GM23338 (cell line): ENCODE measurements at regions not wholly inside any gene's neighbourhood (a gene's known extent, or its start where the extent isn't known, plus 50 kb on each side); places are given as distances from the start of the nearest gene placed in this dataset.
A peak's percentile ranks its signal among the peaks of the same experiment; 100 is the strongest.

Source experiments
- ATAC-seq: fragments of 200-7000 bp; cut with Tn5 transposase; 3 replicates; pipeline ENCODE4 v1.9.1; 2020
- DNase-seq: peaks from one replicate; pipeline ENCODE4 v3.0.0-alpha.2; 2015; ENCODE audit warnings: low spot score
- H2AFZ ChIP-seq: fragments of 200-600 bp; sonication (generic); 2 replicates; pipeline ENCODE4 v1.8.0; 2016; ENCODE audit warnings: antibody characterized with exemption, mild to moderate bottlenecking, moderate library complexity
- H3F3A ChIP-seq: fragments of 200-600 bp; sonication (generic); replicated peaks from 2 replicates; pipeline ENCODE4 v1.8.0; 2017; ENCODE audit warnings: antibody characterized with exemption, mixed run types, low read depth
- H3K27ac ChIP-seq: fragments of 200-600 bp; sonication (generic); 2 replicates; pipeline ENCODE4 v1.6.1; 2016; ENCODE audit warnings: low read depth
- H3K27me3 ChIP-seq: fragments of 200-600 bp; sonication (generic); 2 replicates; pipeline ENCODE4 v1.8.0; 2016; ENCODE audit warnings: mild to moderate bottlenecking, mixed run types, moderate library complexity; ENCODE audit not compliant: insufficient read depth
- H3K36me3 ChIP-seq: fragments of 200-600 bp; sonication (generic); 2 replicates; pipeline ENCODE4 v1.8.0; 2016; ENCODE audit warnings: mild to moderate bottlenecking; ENCODE audit not compliant: insufficient read depth
- H3K4me1 ChIP-seq: fragments of 200-600 bp; sonication (generic); 2 replicates; pipeline ENCODE4 v1.8.0; 2016; ENCODE audit warnings: mild to moderate bottlenecking, moderate library complexity; ENCODE audit not compliant: insufficient read depth
- H3K4me2 ChIP-seq: fragments of 200-600 bp; sonication (generic); 2 replicates; pipeline ENCODE4 v1.7.1; 2017; ENCODE audit warnings: mixed run types
- H3K4me3 ChIP-seq: fragments of 200-600 bp; sonication (generic); 2 replicates; pipeline ENCODE4 v1.6.1; 2016; ENCODE audit warnings: mixed run types
- H3K79me2 ChIP-seq: fragments of 200-600 bp; sonication (generic); replicated peaks from 2 replicates; pipeline ENCODE4 v1.8.0; 2017; ENCODE audit warnings: mild to moderate bottlenecking; ENCODE audit not compliant: insufficient read depth
- H3K9me2 ChIP-seq: fragments of 200-600 bp; sonication (generic); 2 replicates; pipeline ENCODE4 v1.8.0; 2017; ENCODE audit not compliant: insufficient read depth
- H4K20me1 ChIP-seq: fragments of 200-600 bp; sonication (generic); replicated peaks from 2 replicates; pipeline ENCODE4 v1.8.0; 2017; ENCODE audit warnings: mild to moderate bottlenecking; ENCODE audit not compliant: insufficient read depth
- H3K27ac Mint-ChIP-seq: 2 replicates; pipeline ENCODE4 v1.8.0; 2020; ENCODE audit warnings: inconsistent platforms, mild to moderate bottlenecking, moderate library complexity, mixed read lengths
- H3K27me3 Mint-ChIP-seq: 3 replicates; pipeline ENCODE4 v1.8.0; 2022; ENCODE audit warnings: low read depth, mild to moderate bottlenecking, moderate library complexity, mixed read lengths, inconsistent platforms; ENCODE audit not compliant: insufficient read depth, poor library complexity
- H3K36me3 Mint-ChIP-seq: 3 replicates; pipeline ENCODE4 v1.8.0; 2021; ENCODE audit warnings: low read depth, mild to moderate bottlenecking, inconsistent platforms, moderate library complexity, mixed read lengths
- H3K4me1 Mint-ChIP-seq: 3 replicates; pipeline ENCODE4 v1.8.0; 2020; ENCODE audit warnings: mild to moderate bottlenecking, inconsistent platforms, mixed read lengths
- H3K4me3 Mint-ChIP-seq: 3 replicates; pipeline ENCODE4 v1.8.0; 2021; ENCODE audit warnings: moderate library complexity, mild to moderate bottlenecking, inconsistent platforms, mixed read lengths
- H3K9me3 Mint-ChIP-seq: 3 replicates; pipeline ENCODE4 v1.8.0; 2020; ENCODE audit warnings: moderate library complexity, mild to moderate bottlenecking, inconsistent platforms, mixed read lengths
- CREB1 ChIP-seq: fragments of 250-450 bp; sonication (Bioruptor Pico); IDR thresholded peaks from 2 replicates; pipeline ENCODE4 v1.5.0; 2020; ENCODE audit warnings: low read depth, mild to moderate bottlenecking, moderate library complexity
- EZH2phosphoT487 ChIP-seq: fragments of 200-600 bp; sonication (generic); IDR thresholded peaks from one replicate; pipeline ENCODE4 v1.8.1; 2018; ENCODE audit warnings: antibody characterized with exemption; ENCODE audit not compliant: unreplicated experiment
- JUNB ChIP-seq: IDR thresholded peaks from one replicate; pipeline ENCODE4 v1.6.1; 2016; ENCODE audit warnings: antibody characterized with exemption; ENCODE audit not compliant: unreplicated experiment
- POLR2AphosphoS5 ChIP-seq: IDR thresholded peaks from 2 replicates; pipeline ENCODE4 v1.6.1; 2016; ENCODE audit warnings: antibody characterized with exemption, low read depth
- STAT1 ChIP-seq: IDR thresholded peaks from one replicate; pipeline ENCODE4 v1.6.1; 2016; ENCODE audit warnings: antibody characterized with exemption; ENCODE audit not compliant: unreplicated experiment
- ZNF114 ChIP-seq: fragments of 250-450 bp; sonication (Bioruptor Pico); IDR thresholded peaks from 2 replicates; pipeline ENCODE4 v1.5.0; 2020; ENCODE audit warnings: mild to moderate bottlenecking, moderate library complexity
- ZNF331 ChIP-seq: fragments of 250-450 bp; sonication (Bioruptor Pico); IDR thresholded peaks from 2 replicates; pipeline ENCODE4 v1.5.0; 2020; ENCODE audit warnings: low read depth, mild to moderate bottlenecking, moderate library complexity
- TF ChIP-seq, protein P1 (sequence below): IDR thresholded peaks from one replicate; pipeline ENCODE4 v1.6.1; 2018; ENCODE audit warnings: antibody characterized with exemption; ENCODE audit not compliant: unreplicated experiment
- TF ChIP-seq, protein P2 (sequence below): IDR thresholded peaks from 2 replicates; pipeline ENCODE4 v1.6.1; 2016; ENCODE audit warnings: antibody characterized with exemption
- TF ChIP-seq, protein P3 (sequence below), 2 experiments: fragments of 200-600 bp in 1 of 2; sonication (generic) in 1 of 2; conservative IDR thresholded peaks; 2 replicates each; pipeline versions ENCODE4 v1.5.1 to v1.6.1; 2016 to 2017; ENCODE audit warnings: antibody characterized with exemption in 2 of 2, low read depth in 2 of 2, mild to moderate bottlenecking in 2 of 2, moderate library complexity in 1 of 2

DNA sequence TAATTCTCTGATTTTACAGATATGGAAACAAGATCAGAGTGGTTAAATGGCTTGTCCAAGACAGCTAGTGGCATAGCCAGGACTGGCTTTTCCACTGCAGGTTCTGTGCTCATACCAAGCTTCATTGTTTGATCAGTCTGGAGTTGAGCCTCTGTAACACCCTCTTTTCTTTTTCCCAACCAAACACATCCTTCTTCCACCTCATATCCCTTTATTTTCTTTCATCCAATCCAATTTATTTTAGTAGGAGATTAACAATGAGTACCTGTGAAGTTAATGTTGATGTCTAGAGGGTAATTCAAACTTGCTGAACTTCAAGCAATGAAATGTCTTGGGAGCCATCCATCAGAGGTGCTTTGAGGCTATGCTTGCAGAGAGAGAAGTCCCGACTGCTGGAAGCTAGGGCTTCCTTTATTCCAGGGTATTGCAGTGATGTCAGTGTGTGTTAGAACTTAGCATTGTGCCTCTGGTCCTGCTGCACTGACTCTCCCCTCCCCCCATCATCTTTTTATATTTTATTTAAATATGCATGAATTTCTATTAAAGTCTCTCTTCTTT lies 452.1 kb upstream of the PDE3A start:
- Mint-ChIP-seq H3K27me3 (peaks cover 9% of the 10 kb centered on the region), H3K9me3 (no peaks in the 10 kb centered on the region), H3K36me3 (no peaks in the 10 kb centered on the region), H3K27ac (no peak overlapping the region), H3K4me1 (peaks cover 39% of the 10 kb centered on the region), H3K4me3 (no peak overlapping the region)
- H3K4me3 ChIP-seq, result no peak overlapping the region
- no peak overlapping the region for H3K27ac ChIP-seq
- H4K20me1 ChIP-seq, result no peaks in the 10 kb centered on the region
- no peaks in the 10 kb centered on the region for H3F3A ChIP-seq
- no peaks in the 10 kb centered on the region for H3K79me2 ChIP-seq
- peak; percentile 73 for ATAC-seq
- no peaks in the 10 kb centered on the region for H3K9me2 ChIP-seq
- DNase-seq, result peak; percentile 16
- TF ChIP-seq ZNF331 (CRISPR knock-in tag), result no peak
- TF ChIP-seq ZNF114 (CRISPR knock-in tag), result no peak
- TF ChIP-seq, protein P1, sequence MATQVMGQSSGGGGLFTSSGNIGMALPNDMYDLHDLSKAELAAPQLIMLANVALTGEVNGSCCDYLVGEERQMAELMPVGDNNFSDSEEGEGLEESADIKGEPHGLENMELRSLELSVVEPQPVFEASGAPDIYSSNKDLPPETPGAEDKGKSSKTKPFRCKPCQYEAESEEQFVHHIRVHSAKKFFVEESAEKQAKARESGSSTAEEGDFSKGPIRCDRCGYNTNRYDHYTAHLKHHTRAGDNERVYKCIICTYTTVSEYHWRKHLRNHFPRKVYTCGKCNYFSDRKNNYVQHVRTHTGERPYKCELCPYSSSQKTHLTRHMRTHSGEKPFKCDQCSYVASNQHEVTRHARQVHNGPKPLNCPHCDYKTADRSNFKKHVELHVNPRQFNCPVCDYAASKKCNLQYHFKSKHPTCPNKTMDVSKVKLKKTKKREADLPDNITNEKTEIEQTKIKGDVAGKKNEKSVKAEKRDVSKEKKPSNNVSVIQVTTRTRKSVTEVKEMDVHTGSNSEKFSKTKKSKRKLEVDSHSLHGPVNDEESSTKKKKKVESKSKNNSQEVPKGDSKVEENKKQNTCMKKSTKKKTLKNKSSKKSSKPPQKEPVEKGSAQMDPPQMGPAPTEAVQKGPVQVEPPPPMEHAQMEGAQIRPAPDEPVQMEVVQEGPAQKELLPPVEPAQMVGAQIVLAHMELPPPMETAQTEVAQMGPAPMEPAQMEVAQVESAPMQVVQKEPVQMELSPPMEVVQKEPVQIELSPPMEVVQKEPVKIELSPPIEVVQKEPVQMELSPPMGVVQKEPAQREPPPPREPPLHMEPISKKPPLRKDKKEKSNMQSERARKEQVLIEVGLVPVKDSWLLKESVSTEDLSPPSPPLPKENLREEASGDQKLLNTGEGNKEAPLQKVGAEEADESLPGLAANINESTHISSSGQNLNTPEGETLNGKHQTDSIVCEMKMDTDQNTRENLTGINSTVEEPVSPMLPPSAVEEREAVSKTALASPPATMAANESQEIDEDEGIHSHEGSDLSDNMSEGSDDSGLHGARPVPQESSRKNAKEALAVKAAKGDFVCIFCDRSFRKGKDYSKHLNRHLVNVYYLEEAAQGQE, result no peak
- peaks cover 29% of the 10 kb centered on the region for H3K4me1 ChIP-seq
- H2AFZ ChIP-seq, result peak overlapping the region; percentile 8; the same call in 1 of the 2 replicates
- 0 out of 2 replicates have a peak overlapping the region, but pooled peaks have one; percentile 20 for H3K4me2 ChIP-seq
- H3K27me3 ChIP-seq, result no peaks in the 10 kb centered on the region
- H3K36me3 ChIP-seq, result no peaks in the 10 kb centered on the region

DNA sequence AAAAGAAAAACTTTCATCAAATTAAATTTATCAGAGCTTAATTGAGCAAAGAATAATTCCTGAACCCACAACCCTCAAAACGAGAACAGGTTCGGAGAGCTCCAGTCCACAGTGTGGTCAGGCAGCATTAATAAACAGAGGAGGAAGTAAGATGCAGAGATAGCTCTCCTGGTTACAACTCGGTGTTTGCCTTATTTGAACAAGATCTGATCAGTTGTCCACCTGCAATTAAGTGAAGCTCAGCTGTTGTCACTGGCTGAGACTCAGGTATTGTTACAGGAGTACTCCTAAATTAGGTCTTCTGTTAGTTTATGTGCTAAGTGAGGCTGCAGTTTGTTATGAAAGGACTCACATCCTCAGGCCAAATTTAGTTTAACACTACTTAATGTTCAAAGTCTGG lies 451.4 kb upstream of the PDE3A start:
- Histone ChIP-seq H3K4me2 (no peak overlapping the region), H3K36me3 (no peaks in the 10 kb centered on the region), H2AFZ (no peak overlapping the region), H3K27me3 (no peaks in the 10 kb centered on the region), H4K20me1 (no peaks in the 10 kb centered on the region), H3K4me3 (no peak overlapping the region), H3K4me1 (peaks cover 29% of the 10 kb centered on the region), H3K9me2 (no peaks in the 10 kb centered on the region), H3F3A (no peaks in the 10 kb centered on the region), H3K27ac (no peak overlapping the region), H3K79me2 (no peaks in the 10 kb centered on the region)
- DNase-seq (no peak), ATAC-seq (no peak)
- no peaks in the 10 kb centered on the region for H3K9me3 Mint-ChIP-seq
- H3K4me1 Mint-ChIP-seq, result peaks cover 39% of the 10 kb centered on the region
- H3K27me3 Mint-ChIP-seq, result peaks cover 10% of the 10 kb centered on the region
- H3K4me3 Mint-ChIP-seq, result no peak overlapping the region
- no peaks in the 10 kb centered on the region for H3K36me3 Mint-ChIP-seq
- H3K27ac Mint-ChIP-seq, result peak overlapping the region; percentile 57; the same call in 1 of the 2 replicates
- TF ChIP-seq, protein P2, sequence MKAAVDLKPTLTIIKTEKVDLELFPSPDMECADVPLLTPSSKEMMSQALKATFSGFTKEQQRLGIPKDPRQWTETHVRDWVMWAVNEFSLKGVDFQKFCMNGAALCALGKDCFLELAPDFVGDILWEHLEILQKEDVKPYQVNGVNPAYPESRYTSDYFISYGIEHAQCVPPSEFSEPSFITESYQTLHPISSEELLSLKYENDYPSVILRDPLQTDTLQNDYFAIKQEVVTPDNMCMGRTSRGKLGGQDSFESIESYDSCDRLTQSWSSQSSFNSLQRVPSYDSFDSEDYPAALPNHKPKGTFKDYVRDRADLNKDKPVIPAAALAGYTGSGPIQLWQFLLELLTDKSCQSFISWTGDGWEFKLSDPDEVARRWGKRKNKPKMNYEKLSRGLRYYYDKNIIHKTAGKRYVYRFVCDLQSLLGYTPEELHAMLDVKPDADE, result no peak
- TF ChIP-seq ZNF114 (CRISPR knock-in tag) (no peak), POLR2AphosphoS5 (no peak), CREB1 (CRISPR knock-in tag) (no peak), JUNB (no peak), EZH2phosphoT487 (no peak), STAT1 (no peak), ZNF331 (CRISPR knock-in tag) (no peak)
- TF ChIP-seq, protein P1, result no peak
- TF ChIP-seq, protein P3, sequence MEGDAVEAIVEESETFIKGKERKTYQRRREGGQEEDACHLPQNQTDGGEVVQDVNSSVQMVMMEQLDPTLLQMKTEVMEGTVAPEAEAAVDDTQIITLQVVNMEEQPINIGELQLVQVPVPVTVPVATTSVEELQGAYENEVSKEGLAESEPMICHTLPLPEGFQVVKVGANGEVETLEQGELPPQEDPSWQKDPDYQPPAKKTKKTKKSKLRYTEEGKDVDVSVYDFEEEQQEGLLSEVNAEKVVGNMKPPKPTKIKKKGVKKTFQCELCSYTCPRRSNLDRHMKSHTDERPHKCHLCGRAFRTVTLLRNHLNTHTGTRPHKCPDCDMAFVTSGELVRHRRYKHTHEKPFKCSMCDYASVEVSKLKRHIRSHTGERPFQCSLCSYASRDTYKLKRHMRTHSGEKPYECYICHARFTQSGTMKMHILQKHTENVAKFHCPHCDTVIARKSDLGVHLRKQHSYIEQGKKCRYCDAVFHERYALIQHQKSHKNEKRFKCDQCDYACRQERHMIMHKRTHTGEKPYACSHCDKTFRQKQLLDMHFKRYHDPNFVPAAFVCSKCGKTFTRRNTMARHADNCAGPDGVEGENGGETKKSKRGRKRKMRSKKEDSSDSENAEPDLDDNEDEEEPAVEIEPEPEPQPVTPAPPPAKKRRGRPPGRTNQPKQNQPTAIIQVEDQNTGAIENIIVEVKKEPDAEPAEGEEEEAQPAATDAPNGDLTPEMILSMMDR (conservative IDR thresholded peaks at IDR 0.05; ENCODE audit: low read depth in 2 of 2), result no peak
